Stomach (tissue), 8 donors: ENCODE measurements at regions not wholly inside any gene's neighbourhood (a gene's known extent, or its start where the extent isn't known, plus 50 kb on each side); places are given as distances from the start of the nearest gene placed in this dataset.

Experiments
- DNase-seq, 2 donors: peaks; one replicate each; pipeline versions ENCODE4 v3.0.0 to v3.0.0-alpha.2; 2013 to 2019
- H3K27ac ChIP-seq, 5 donors: fragments of 200-600 bp in 4 of 5; sonication (generic) in 4 of 5; one replicate each; pipeline ENCODE4 v1.5.1; 2013 to 2019; ENCODE audit warnings: mild to moderate bottlenecking in 1 of 5, moderate library complexity in 1 of 5
- H3K27me3 ChIP-seq, 3 donors: fragments of 200-600 bp; sonication (generic); one replicate each; pipeline ENCODE4 v1.5.1; 2017 to 2019; ENCODE audit warnings: mixed run types in 1 of 3
- H3K36me3 ChIP-seq, 4 donors: fragments of 200-600 bp; sonication (generic); 1 replicate in 3 of 4; 2 replicates in 1 of 4; pipeline ENCODE4 v1.5.1; 2016 to 2019
- H3K4me1 ChIP-seq, 4 donors: fragments of 200-600 bp; sonication (generic); one replicate each; pipeline ENCODE4 v1.5.1; 2016 to 2019
- H3K4me3 ChIP-seq, 4 donors: fragments of 200-600 bp; sonication (generic) in 3 of 4; one replicate each; pipeline ENCODE4 v1.5.1; 2016 to 2019; ENCODE audit warnings: mild to moderate bottlenecking in 1 of 4
- H3K9me3 ChIP-seq, 4 donors: fragments of 200-600 bp; sonication (generic); one replicate each; pipeline ENCODE4 v1.5.1; 2016 to 2019
- EP300 ChIP-seq: sonication (generic); formaldehyde crosslinking; IDR thresholded peaks from one replicate; pipeline ENCODE4 v1.6.1; 2017; ENCODE audit warnings: antibody characterized with exemption
- POLR2A ChIP-seq, 4 donors: fragments of 450-650 bp; IDR thresholded peaks; one replicate each; pipeline ENCODE4 v1.6.1; 2016; ENCODE audit warnings: antibody characterized with exemption in 4 of 4, control low read depth in 2 of 4, mild to moderate bottlenecking in 1 of 4, moderate library complexity in 1 of 4
- POLR2AphosphoS5 ChIP-seq, 3 donors: sonication (generic); formaldehyde crosslinking; IDR thresholded peaks; one replicate each; pipeline ENCODE4 v1.6.1; 2016; ENCODE audit warnings: antibody characterized with exemption in 3 of 3
- whole genome bisulfite sequencing, 5 donors: extraction: QIAGEN DNeasy Blood & Tissue Kit in 3 of 5; methylation state at CpG; one replicate each; pipeline versions ENCODE4 v1.1.5 to v1.1.7; 2013 to 2018; 5-methylcytosine and 5-hydroxymethylcytosine counted together
- intact Hi-C: fragments of 100-400 bp; cut with DNase I; formaldehyde crosslinking; loops from one replicate; pipeline ENCODE4 v1.15.1; 2023; ENCODE audit warnings: low total_unique reads
- TF ChIP-seq, protein P1 (sequence below), 7 experiments: fragments of 450-650 bp in 4 of 7; fragments of 200-600 bp in 3 of 7; sonication (generic) in 3 of 7; IDR thresholded peaks; one replicate each; pipeline ENCODE4 v1.5.1; 2016 to 2019; ENCODE audit warnings: antibody characterized with exemption in 7 of 7, control low read depth in 2 of 7, mild to moderate bottlenecking in 1 of 7
- donor health status: healthy with polysubstance abuse.
- donor health status: Bipolar disorder and iron deficiency.
- donor health status: healthy.

DNA sequence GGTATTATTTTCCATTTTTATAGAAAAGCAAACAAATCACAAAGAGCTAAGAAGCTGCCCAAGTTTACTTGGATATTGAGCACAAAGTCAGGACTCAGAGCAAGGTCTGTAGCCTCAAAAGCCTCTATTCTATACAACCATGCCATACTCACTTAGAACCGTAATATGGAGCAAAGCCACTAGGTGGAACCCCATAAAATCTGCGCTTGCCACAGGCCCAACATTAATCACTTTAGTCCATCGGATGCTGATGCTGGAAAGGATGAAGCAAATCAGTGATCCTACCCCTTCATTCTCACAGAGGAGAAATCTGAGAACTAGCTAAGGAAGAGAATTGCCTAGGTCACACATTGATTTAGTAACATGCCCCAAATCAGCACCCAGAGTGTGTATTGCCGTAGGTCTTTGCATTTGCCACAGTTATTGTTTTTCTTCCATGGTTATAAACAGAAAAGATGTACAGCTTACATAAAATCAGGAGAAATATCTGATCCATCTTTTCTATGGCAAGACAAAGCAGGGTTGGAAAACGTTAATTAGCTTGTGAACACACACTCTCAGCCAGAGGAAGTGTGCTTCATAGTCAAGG, 56.7 kb upstream of the RAB38 start:
- no peaks in the 10 kb centered on the region for H3K36me3 ChIP-seq
- no peaks in the 10 kb centered on the region for H3K27me3 ChIP-seq
- no peak overlapping the region for H3K27ac ChIP-seq
- WGBS, 5 donors, result 30 to 50% (median 36%) methylated on average over 5 of the region's 5 CpGs
- DNase-seq, result peak in 1 of 2 donors; percentile 63
- H3K4me1 ChIP-seq, result no peaks in the 10 kb centered on the region
- intact Hi-C loops, result loop anchor here (10.0 kb wide), 1 partner anchor 313 kb away; no protein-coding TSS in a partner anchor
- no peak overlapping the region for H3K4me3 ChIP-seq
- TF ChIP-seq POLR2AphosphoS5 (IDR thresholded peaks at IDR 0.05), result no peak
- TF ChIP-seq, protein P1, sequence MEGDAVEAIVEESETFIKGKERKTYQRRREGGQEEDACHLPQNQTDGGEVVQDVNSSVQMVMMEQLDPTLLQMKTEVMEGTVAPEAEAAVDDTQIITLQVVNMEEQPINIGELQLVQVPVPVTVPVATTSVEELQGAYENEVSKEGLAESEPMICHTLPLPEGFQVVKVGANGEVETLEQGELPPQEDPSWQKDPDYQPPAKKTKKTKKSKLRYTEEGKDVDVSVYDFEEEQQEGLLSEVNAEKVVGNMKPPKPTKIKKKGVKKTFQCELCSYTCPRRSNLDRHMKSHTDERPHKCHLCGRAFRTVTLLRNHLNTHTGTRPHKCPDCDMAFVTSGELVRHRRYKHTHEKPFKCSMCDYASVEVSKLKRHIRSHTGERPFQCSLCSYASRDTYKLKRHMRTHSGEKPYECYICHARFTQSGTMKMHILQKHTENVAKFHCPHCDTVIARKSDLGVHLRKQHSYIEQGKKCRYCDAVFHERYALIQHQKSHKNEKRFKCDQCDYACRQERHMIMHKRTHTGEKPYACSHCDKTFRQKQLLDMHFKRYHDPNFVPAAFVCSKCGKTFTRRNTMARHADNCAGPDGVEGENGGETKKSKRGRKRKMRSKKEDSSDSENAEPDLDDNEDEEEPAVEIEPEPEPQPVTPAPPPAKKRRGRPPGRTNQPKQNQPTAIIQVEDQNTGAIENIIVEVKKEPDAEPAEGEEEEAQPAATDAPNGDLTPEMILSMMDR (IDR thresholded peaks at IDR 0.05), result peak in 5 of 7 experiments; percentile 22 to 60 (median 47)
- H3K9me3 ChIP-seq, result peaks cover 0 to 31% (median 21%) of the 10 kb centered on the region in 4 donors

DNA sequence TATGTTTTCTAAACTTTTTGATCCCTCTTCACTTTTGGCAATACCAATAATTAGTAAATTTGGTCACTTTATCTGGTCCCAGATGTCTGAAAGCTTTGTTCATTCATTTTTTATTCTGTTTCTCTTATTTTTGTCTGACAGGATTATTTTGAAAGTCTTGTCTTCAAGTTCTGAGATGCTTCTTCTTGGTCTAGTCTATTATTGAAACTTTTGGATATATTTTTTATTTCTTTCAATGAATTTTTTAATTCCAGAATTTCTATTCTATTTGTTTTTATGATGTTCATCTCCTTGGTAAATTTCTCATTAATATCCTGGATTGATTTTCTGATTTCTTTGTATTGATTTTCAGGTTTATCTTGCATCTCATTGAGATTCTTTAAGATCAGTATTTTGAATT, 54.1 kb upstream of the RAB38 start:
- DNase-seq, result no peak
- Histone ChIP-seq H3K27ac (no peak overlapping the region), H3K9me3 (peaks cover 0 to 42% (median 26%) of the 10 kb centered on the region in 4 donors), H3K4me3 (no peak overlapping the region), H3K36me3 (no peaks in the 10 kb centered on the region), H3K27me3 (no peaks in the 10 kb centered on the region), H3K4me1 (no peaks in the 10 kb centered on the region)
- TF ChIP-seq, protein P1 (IDR thresholded peaks at IDR 0.05), result no peak
- no peak for TF ChIP-seq EP300
- no peak for TF ChIP-seq POLR2AphosphoS5 (IDR thresholded peaks at IDR 0.05)
- no peak for TF ChIP-seq POLR2A (IDR thresholded peaks at IDR 0.05)
- intact Hi-C loops, result no loop called here
